DMS53 (cell line): ENCODE measurements at regions not wholly inside any gene's neighbourhood (a gene's known extent, or its start where the extent isn't known, plus 50 kb on each side); places are given as distances from the start of the nearest gene placed in this dataset.
"Not testable (repeated sequence)": the region's sequence is repeated elsewhere in the genome, so short reads cannot be mapped to it uniquely, and the experiment has no call there.

Experiments used
- DNase-seq: peaks from one replicate; lab custom pipeline; 2025; lab: John Stamatoyannopoulos, UW

DNA sequence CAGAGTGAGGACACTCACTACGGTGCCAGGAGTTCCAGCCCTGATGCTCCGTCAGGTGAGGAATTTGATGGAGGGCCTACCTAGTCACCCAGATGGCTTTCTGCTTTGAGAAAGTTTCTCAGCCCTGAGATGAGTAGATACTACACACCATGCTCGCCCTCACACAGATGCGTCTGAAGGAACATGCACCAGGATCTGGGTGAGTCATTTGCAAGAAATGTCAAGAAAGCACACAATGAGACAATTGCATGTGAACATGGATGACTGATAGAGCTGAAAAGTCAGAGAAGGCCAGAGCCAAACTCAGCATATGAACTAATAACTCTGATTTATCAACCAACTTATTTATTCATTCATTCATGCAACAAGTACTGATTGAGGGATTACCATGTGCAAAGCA lies 483.9 kb downstream of the OMA1 start:
- DNase-seq, result no peak

DNA sequence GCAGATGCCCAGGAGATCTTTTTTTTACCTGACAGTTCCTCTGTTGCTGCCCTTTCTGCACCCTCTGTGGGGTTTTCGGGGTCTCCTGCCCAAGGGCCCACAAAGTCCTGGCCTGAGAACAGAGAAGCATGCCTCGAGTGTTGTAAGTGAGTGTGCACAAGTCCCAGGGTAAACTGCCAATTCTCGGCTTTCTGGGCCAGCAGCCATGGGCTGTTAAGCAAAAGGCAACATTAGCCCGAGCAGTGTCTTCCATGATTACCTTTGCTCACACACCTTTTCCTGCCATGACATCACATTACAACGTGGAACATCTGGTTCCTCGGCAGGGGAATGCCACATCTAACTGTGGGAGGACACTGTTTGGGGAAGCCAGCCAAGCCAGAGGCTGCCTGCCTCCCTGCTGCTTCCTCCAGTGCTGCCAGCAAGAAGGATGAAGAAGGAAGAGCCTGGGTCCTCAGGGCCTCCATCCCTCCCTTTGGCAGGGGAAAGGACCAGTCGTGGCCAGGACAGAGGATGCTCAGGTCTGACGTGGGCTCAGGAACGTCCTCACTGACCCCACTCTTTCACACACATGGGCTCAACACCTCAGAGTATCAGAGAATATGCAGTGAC lies 485.9 kb downstream of the OMA1 start:
- no peak for DNase-seq

GRCh38 chr1:58059789-58060188 lies 486.7 kb downstream of the OMA1 start:
- no peak for DNase-seq

DNA sequence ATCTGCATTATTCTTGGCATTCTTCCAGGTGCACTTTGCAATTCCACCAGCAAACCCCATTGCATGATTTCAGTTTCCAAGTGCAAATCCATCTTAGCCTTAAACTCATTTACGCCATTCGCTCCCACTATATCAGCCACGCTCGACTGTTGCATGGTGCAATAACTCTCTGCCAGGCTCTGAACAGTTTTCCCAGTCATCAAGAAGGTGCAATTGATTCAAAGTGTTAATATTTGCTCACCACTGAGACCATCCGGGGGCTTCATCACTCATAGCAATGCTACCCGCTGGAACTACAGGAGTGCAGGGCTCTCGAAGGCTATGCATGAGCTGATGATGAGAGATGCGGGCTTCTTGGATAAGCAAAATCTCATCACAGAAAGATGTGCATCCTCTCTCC lies 488.2 kb downstream of the OMA1 start:
- peak; percentile 21 for DNase-seq

DNA sequence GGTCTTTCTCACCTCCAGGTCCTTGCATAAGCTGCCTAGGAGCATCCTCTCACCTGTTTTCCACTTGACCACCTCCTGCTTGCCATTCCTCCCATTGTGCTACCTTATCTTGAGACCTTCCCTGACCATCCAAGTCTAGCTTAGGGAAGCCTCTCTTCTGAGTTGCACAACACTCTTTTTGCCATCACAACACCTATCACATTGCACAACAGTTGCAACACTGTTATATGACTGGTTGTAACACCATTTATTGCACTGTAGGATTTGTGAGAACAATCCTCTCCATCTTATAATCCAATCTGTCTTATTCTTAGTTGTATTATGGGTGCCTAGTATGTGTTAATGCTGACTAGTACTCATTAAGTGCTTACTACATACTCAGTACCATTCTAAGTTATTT lies 488.7 kb downstream of the OMA1 start:
- DNase-seq, result no peak

DNA sequence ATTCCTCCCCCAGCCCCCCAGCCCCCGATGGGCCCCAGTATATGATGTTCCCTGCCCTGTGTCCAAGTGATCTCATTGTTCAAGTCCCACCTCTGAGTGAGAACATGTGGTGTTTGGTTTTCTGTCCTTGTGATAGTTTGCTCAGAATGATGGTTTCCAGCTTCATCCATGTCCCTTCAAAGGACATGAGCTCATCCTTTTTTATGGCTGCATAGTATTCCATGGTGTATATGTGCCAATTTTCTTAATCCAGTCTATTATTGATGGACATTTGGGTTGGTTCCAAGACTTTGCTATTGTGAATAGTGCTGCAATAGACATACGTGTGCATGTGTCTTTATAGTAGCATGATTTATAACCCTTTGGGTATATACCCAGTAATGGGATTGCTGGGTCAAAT lies 495.3 kb downstream of the OMA1 start:
- not testable (repeated sequence) for DNase-seq

GRCh38 chr1:58047265-58047858 lies 499.2 kb downstream of the OMA1 start:
- DNase-seq, result peak; percentile 77

DNA sequence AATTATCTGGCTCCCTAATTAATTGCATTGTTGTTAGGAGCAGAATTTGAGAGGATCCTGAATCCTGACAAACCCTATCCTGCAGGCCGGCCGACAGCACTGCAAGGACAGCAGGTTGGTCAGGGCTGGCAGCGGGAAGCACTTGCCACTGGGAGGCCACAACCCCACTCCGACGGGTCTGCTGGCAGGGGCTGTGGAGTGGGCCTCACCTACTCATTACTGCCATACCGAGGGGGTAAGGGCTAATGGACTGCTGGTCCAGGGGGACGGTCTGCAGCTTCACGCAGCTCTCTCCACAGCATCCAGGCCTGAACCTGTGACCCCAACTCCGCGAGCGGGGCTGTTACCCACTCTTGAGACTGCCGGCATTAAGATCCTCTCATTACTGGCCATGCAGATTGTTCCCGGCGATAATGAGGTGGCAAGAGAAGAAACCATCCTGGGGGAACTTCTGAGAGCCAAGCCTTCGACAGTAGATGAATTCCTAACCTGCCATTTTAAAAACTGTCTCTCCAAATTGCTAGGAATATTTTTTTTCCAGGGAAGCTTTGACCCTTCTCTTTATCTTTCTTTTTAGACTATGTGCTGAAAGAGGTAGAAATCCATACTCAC lies 501.3 kb downstream of the OMA1 start:
- no peak for DNase-seq

DNA sequence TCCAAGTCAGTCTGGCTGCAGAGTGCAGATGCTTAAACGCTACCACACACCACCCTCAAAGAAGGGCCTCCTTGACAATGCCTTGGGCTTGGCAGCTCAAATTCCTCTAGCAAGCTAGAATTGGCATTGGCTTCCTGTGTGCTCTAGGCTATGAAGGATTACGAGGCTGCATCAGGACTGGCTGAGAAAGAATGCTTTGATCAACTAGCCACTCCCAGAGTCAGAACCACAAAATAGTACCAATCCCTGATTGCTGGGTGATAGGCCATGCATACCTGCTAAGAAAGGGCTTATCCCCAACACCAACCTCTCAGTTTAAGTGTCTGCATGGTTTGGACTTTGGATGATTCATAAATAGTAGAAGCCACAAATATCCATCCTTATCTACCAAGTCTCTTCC lies 504.9 kb downstream of the OMA1 start:
- DNase-seq, result no peak

GRCh38 chr1:58038574-58038973 lies 508.0 kb downstream of the OMA1 start:
- DNase-seq, result peak; percentile 39

DNA sequence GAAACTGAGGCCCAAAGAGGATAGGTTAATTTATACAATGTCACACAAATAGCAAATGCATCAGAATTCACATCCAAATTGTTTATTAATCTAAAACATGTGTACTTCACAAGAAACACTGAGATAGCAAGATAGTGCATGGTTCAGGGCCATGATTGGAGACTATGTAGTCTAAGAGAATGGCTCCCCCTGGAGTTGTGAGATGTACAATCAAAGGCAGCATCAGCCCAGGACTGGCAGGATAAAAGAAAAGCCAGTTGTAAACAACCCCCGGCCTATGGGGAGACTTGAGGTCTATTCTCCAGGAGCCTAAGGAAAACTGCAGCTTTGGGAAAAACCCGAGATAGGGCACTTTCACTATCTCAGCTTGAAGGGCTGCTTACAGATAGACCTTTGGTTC lies 511.0 kb downstream of the OMA1 start:
- DNase-seq, result peak; percentile 67

DNA sequence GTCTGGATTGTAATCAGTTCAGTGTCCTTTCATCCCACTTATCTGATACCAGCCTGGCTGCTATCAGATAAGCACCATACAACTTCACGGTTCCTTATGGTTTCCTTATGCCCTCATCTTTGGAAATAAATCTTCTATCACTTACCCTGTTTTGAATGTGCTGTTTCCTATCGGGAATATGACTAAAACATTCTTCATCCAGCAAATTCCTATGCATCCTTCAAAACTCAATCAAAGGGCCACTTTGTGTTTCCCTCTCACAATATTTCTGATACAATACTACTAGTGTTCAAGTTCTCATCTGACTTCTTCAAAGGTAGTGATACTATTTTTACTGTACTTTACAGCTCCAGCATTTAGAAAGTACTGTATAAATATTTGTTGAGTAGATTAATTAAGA lies 513.2 kb downstream of the OMA1 start:
- DNase-seq, result no peak

- no peak for DNase-seq
Observed at GRCh38 chr1:58032611-58033073, 513.9 kb downstream of the OMA1 start.

DNA sequence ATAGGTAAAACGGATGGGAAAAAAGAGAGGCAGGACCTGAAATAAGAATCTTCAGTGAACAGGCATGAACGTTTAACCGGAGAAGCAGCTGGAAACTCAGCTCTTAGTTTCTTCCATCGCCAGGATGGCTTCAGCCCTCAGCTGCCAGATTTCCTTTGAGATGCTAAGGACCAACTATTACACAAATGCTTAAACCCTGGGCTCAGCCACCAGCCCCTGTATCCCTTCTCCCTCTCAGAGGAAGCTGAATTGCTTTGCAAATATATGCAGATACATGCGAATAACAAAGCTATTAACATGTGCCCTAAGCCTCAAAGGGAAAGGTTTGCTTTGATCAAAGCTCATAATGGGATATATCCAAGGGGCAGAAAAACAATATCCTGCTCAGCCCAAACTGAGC lies 515.1 kb downstream of the OMA1 start:
- no peak for DNase-seq

DNA sequence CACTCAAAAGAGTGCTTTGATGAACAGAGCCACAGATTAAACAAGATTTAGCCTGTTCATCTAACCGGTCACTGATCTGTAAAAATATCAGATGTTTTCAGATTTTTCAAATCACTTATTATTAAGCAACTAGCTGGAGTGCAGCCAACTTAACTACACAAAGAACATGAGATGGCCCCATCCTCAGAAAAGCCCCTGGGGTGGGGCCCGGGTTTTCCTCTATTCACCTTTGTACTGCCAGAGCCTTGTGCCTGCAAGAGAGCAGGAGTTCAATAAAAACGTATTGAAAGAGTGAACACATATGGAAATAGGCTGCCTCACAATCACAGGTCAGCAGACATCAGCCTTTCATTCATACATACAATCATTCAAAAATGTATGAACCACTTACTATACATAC lies 516.1 kb downstream of the OMA1 start:
- DNase-seq, result no peak

DNA sequence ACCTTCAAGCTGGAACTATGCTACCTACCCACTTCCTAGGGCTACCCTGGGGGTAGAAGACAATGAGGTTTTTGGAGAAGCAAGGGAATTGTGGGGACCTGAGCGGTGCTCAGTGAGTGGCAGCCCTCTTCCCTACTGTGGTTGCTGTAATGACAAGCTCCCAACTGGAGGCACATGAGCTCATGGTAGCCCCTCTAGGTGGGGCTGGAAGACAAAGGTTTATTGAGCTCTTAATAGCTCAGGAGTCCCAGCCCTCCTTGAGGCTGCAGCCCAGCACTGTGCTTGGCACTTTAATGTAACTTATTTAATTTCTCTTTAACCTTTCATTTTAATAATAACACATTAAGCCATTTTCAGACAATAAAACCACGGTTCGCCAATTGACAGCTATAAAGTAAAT lies 528.9 kb downstream of the OMA1 start:
- DNase-seq, result no peak

GRCh38 chr1:58013237-58013636 lies 533.3 kb downstream of the OMA1 start:
- peak; percentile 51 for DNase-seq

- peak; percentile 38 for DNase-seq
Observed at GRCh38 chr1:58011978-58012377, 534.5 kb downstream of the OMA1 start.

DNA sequence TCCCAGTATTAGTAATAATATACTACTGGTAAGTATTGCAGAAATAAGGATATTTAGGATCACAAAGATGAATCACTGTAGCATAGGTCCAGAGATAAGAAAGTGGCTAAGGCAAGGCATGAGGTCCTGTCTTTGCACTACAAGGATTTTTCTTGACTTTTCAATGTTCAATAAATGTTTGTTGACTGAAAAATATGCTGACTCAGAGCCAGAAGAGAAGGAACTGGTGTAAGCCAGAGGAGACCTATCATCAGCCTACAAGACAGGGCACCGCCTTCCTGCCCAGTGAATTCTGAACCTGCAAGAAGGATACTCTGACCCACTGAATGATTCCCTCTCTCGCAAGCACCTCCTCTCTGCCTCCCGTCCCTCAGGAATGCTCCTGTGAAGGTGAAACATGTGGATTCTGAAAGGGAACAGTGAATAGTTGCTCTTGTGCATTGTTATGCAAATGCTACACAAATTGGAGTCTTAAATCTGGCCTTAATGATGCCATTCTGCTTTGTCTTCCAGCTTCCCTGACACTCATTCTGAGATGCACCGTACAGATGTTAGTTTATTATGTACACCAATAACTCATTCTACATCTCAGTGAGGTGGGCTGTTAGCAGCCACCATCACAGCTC lies 540.0 kb downstream of the OMA1 start:
- no peak for DNase-seq

- no peak for DNase-seq
Observed at GRCh38 chr1:58005212-58005611, 541.3 kb downstream of the OMA1 start.

- no peak for DNase-seq
Observed at GRCh38 chr1:58003988-58004387, 542.5 kb downstream of the OMA1 start.

GRCh38 chr1:58003059-58003458 lies 543.5 kb downstream of the OMA1 start:
- no peak for DNase-seq

- DNase-seq, result no peak
Observed at GRCh38 chr1:58000821-58001220, 545.7 kb downstream of the OMA1 start.
